Putamen (tissue), 1 donor: ENCODE measurements at regions not wholly inside any gene's neighbourhood (a gene's known extent, or its start where the extent isn't known, plus 50 kb on each side); places are given as distances from the start of the nearest gene placed in this dataset.

Experiments
- DNase-seq: peaks from one replicate; pipeline ENCODE4 v3.0.0-alpha.2; 2016; ENCODE audit warnings: low spot score

DNA sequence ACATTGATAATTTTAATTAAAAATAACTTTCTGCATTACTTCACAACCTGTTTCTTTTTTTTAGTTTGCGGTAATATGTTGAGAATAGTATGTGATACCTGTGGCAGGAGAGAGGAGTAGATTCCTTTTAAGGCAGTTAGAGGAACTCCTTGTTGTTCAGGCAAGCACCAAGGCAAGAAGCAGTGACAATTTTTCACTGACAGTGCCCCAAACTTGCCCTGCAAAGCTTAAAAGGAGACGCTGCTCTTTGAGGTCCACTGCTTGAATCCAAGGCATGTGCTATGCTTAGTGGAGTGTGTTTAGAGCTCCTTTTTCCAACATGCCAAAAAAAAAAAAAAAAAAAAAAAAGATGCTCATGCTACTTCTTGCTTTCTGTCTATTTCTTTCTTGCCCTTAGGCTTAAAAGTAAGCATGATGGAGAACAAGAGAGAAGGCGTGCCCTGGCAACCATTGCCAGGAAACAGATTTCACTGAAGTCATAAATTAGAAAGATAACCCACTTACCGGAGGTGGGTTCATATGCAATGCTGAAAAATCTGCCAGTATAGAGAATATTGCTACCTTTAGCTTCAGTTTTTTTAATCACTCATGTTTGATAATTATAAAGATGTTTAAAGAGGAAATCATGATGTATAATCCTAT, 58.3 kb upstream of the DYRK2 start:
- DNase-seq, result no peak

DNA sequence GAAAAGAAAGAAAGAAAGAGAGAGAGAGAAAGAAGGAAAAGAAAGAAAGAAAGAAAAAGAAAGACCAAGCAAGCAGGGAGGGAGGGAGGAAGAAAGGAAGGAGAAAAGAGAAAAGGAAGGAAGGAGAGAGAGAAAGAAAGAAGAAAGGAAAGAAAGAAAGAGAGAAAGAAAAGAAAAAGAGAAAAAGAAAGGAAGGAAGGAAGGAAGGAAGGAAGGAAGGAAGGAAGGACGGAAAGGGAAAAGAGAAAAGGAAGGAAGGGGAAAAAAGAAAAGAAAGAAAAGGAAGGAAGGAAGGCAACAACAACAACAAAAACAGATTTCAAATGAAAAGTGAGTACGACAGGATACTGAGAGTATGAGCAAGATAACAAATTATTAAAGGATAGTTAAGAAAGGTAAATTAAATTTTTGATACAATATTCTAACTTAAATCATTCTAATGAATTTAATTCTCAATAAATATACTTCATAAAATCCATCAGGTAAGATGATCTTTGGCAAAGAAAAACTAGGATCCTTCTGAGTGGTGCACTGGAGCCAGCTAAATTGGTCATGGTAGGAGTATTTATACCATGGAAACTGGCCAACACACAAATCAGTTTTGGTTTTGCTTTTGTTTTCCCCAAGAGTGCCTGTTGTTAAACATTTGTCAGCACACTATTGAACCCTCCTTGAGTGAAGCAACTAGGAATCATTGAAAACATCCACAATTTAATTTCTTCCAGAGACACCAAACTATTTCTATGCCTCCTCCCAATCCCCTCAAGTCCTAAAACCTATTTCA, 56.1 kb upstream of the DYRK2 start:
- DNase-seq, result no peak

DNA sequence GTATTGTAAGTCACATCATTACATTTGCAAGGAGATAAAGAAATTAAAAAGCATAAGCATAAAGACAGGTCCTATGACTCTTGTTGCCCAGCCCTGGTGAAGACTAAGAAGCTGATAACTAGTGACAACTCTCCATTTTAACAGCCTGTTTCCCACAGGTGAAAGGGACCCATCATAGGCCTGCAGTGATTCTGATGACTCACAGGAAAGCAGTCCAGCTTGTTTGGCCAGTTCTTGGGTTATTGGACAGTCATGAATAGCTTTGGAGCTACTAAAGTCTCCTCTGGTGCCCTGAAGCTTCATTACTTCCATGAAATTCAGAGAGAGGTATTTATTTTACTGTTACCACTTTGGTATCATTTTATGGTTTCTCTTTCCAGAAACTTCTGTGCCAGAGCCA, 55.5 kb upstream of the DYRK2 start:
- DNase-seq, result no peak

GRCh38 chr12:67593461-67594330, 54.8 kb upstream of the DYRK2 start:
- no peak for DNase-seq

GRCh38 chr12:67594888-67595287, 53.7 kb upstream of the DYRK2 start:
- DNase-seq, result no peak

DNA sequence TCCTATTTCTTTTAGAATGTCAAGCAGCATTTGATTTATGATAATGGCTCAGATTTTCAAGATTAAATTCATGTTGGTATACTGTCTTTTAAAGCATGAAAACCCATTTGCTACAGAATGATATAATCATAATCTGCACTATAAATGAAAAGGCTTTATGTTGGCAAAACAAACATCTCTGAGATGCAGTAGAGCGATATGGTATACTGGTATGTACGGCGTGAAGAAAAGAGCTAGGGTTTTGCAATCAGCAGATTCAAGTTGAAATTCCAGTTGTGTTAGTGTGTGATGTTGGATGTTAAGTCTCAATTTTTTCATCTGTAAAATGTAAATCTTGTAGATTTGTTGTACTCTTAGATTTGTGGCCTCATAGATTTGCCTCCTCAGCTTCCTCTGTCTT, 53.2 kb upstream of the DYRK2 start:
- no peak for DNase-seq

- DNase-seq, result no peak
Observed at GRCh38 chr12:67598598-67598997, 49.9 kb upstream of the DYRK2 start.
